Retinal pigment epithelial cell (primary cell): ENCODE measurements at regions not wholly inside any gene's neighbourhood (a gene's known extent, or its start where the extent isn't known, plus 50 kb on each side); places are given as distances from the start of the nearest gene placed in this dataset.

Source experiments
- DNase-seq: peaks from one replicate; pipeline ENCODE4 v3.0.0-alpha.2; 2010; ENCODE audit warnings: low read depth
- H3K4me3 ChIP-seq: 2 replicates; pipeline ENCODE4 v1.5.1; 2011; ENCODE audit warnings: mild to moderate bottlenecking, low read length, control low read depth, moderate library complexity
- TF ChIP-seq, protein P1 (sequence below): conservative IDR thresholded peaks from 2 replicates; pipeline ENCODE4 v1.5.1; 2011; ENCODE audit warnings: low read depth, low read length, control low read depth, inconsistent platforms

DNA sequence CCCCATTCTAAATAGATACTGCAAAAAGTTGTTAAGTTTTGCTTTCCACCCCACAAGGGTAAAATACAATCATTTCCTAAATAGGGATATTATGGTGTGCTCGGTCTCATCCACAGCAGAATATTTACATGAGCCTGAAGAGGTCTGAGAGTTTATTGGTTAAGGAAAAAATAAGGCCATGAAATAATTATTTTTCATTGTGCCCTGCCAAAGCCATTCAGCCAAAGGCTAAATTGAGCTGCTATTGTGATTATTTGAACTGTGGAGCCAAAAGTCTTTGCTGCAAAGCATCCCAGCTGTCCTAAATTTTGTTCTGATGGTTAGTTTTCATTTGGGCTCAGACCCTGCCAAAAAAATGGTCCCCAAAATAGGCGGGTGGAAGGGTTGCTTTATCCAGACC is 298.7 kb upstream of the ESRRG start:
- H3K4me3 ChIP-seq = no peak overlapping the region
- DNase-seq = no peak
- TF ChIP-seq, protein P1, sequence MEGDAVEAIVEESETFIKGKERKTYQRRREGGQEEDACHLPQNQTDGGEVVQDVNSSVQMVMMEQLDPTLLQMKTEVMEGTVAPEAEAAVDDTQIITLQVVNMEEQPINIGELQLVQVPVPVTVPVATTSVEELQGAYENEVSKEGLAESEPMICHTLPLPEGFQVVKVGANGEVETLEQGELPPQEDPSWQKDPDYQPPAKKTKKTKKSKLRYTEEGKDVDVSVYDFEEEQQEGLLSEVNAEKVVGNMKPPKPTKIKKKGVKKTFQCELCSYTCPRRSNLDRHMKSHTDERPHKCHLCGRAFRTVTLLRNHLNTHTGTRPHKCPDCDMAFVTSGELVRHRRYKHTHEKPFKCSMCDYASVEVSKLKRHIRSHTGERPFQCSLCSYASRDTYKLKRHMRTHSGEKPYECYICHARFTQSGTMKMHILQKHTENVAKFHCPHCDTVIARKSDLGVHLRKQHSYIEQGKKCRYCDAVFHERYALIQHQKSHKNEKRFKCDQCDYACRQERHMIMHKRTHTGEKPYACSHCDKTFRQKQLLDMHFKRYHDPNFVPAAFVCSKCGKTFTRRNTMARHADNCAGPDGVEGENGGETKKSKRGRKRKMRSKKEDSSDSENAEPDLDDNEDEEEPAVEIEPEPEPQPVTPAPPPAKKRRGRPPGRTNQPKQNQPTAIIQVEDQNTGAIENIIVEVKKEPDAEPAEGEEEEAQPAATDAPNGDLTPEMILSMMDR = no peak

DNA sequence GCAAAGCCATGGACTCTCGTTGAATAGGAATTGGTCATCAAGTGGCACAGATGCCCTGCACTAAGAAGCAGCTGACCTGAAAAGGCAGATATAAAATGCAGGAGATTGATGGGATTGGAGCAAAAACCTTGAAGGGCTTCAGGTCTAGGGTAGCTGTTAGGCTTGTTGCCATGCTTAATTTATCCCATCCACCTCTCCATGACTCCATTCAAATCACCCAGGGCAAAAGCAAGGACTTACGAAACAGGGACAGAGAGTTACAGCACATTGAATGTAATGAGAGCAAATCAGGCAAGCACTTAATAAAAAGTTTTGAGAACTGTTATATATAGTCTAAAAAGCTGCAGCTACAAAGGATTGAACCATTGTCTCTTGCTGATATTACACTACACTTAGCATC is 298.2 kb upstream of the ESRRG start:
- H3K4me3 ChIP-seq = no peak overlapping the region
- no peak for DNase-seq
- TF ChIP-seq, protein P1 = no peak

DNA sequence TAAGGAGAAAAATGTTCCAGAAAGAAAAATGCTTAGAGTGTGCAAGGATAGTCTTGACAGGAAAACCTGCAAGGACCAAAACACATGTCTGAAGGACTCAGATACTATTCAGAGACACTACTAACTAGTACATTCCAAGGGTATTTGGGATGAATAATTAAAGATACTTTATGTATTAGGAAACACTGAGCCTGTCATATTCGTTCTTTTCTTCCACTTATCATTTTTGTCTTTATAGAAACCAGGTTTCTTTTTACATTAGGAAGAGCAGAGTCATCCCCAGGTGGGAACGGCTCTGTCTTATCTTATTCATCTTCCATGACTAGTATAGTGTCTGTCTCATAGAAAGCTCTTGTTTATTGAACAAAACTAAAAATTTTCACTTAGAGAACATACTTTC is 296.2 kb upstream of the ESRRG start:
- no peak overlapping the region for H3K4me3 ChIP-seq
- no peak for DNase-seq
- TF ChIP-seq, protein P1 = no peak

DNA sequence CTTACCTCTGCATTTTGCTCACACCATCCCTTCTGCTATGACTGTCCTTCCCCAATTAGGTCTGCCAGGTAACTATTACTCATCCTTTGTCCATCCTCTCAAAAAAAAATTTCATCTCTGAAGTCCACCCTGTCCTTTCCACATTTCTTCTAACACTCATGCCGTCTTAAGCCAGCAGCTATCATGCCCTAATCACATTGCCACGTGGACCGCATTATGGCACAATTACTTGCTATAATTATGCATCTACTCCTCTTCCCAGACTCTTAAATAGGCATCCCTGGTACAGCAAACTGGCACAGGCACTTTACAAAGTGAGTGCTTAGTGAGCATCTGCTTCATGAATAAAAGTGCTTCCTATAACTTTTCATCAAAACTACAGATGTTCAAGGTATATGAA is 295.4 kb upstream of the ESRRG start:
- TF ChIP-seq, protein P1 = no peak
- DNase-seq = no peak
- no peak overlapping the region for H3K4me3 ChIP-seq

DNA sequence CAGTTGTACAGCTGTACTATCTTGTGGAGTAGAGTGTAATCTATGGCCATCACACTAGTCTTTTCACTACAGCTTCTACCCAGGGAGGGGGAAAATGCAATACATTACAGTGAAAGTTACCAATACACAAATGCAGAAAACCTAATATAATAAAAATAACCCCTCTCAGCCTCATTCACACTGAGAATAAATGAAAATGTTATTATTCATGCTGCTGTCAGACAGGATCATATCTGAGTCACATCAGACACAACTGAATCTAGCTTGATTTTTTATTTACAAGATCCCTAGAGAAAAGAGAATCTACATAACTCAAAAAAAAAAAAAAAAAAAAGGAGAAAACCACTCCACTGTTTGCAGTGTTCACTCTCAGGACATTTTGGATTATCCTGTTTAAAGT is 293.9 kb upstream of the ESRRG start:
- no peak for DNase-seq
- no peak overlapping the region for H3K4me3 ChIP-seq
- TF ChIP-seq, protein P1 = no peak

DNA sequence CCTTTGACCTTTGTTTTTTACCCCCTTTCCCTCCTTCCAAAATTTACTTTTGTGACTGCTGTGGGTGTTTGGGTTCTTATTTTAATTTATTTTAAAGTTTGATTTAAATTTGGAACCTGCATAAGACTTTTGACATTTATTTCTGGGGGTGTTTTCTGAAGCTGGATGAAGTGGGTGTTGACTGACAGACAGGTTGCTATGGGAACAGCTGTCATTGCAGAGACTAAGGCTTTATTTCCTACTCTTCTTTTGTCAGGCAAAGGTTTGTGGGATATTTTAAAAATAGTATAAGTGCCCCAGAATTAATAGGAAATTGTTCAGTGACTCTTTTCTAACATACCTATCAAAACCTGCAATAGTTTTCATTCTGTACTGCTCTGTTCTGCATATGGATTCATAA is 290.8 kb upstream of the ESRRG start:
- no peak for DNase-seq
- TF ChIP-seq, protein P1 = no peak
- H3K4me3 ChIP-seq = no peak overlapping the region

DNA sequence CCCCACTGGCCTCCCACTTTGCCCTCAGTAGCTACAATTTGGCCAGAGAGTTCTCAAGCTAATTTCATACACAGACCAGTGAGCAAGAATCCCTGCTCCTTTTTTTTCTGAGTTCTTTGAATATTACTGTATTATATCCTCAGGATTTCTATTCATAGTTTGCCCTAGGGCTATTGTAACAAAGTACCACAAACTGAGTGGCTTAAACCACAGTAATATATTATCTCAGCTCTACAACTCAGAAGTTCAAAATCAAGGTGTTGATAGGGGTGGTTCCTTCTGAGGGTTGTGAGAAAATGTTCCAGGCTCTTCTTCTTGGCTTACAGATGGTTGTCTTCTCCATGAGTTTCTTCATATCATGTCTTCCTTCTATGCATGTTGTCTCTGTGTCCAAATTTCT is 289.4 kb upstream of the ESRRG start:
- TF ChIP-seq, protein P1 = no peak
- DNase-seq = no peak
- H3K4me3 ChIP-seq = no peak overlapping the region
